ENCODE measurements at regions not wholly inside any gene's neighbourhood (a gene's known extent, or its start where the extent isn't known, plus 50 kb on each side); places are given as distances from the start of the nearest gene placed in this dataset.

DNA sequence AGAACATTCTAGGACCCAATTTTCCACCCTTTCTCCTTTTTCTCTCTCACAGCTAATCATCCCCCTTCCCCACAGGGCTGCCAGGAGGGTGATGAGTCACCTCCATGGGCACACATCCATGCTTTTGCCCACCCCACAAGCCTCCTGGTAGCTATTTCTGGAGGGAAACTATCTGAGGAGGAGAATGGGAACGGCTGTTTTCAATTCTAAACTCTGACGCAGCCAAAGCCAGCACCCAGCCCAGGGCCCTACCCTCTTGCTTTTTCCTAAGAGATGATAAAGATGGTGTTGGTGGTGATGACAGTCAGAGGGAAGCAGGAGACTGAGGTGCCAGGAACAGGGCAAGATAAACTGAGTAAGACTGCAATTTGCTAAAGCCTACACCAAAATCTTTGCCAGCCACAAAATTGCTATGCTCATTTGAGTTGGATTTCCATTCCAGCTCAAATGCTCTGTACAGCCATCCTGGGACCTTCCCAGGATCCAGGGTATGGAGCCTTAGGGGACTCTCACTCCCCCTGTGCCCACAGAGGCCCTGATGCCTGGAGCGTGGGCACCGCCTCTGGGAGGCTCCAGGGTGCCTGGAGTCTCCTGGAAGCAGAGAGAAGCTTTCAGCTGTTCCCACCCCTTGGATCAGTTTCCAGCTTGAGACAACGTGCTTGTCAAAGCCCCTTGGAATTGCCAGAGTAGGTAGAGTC is 62.0 kb upstream of the FZD7 start:
- TF ChIP-seq, protein P1, sequence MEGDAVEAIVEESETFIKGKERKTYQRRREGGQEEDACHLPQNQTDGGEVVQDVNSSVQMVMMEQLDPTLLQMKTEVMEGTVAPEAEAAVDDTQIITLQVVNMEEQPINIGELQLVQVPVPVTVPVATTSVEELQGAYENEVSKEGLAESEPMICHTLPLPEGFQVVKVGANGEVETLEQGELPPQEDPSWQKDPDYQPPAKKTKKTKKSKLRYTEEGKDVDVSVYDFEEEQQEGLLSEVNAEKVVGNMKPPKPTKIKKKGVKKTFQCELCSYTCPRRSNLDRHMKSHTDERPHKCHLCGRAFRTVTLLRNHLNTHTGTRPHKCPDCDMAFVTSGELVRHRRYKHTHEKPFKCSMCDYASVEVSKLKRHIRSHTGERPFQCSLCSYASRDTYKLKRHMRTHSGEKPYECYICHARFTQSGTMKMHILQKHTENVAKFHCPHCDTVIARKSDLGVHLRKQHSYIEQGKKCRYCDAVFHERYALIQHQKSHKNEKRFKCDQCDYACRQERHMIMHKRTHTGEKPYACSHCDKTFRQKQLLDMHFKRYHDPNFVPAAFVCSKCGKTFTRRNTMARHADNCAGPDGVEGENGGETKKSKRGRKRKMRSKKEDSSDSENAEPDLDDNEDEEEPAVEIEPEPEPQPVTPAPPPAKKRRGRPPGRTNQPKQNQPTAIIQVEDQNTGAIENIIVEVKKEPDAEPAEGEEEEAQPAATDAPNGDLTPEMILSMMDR (IDR thresholded peaks at IDR 0.05; ENCODE audit: low read length): no peak
- TF ChIP-seq EZH2 (optimal IDR thresholded peaks at IDR 0.05; ENCODE audit: low read depth, low read length): no peak

Measured in MM.1S (cell line).